Stomach smooth muscle (tissue), 2 donors: ENCODE measurements at regions not wholly inside any gene's neighbourhood (a gene's known extent, or its start where the extent isn't known, plus 50 kb on each side); places are given as distances from the start of the nearest gene placed in this dataset.

ENCODE experiments used
- H3K27ac ChIP-seq: one replicate; pipeline ENCODE4 v1.7.0; 2013; ENCODE audit warnings: mild to moderate bottlenecking, low read length, inconsistent platforms
- H3K27me3 ChIP-seq, 2 donors: one replicate each; pipeline ENCODE4 v1.7.0; 2013; ENCODE audit warnings: low read length in 2 of 2; ENCODE audit not compliant: insufficient read depth in 2 of 2, control insufficient read depth in 1 of 2
- H3K36me3 ChIP-seq, 2 donors: one replicate each; pipeline ENCODE4 v1.7.0; 2013; ENCODE audit warnings: low read length in 2 of 2; ENCODE audit not compliant: control insufficient read depth in 2 of 2, insufficient read depth in 2 of 2
- H3K4me1 ChIP-seq: one replicate; pipeline ENCODE4 v1.7.0; 2013; ENCODE audit warnings: low read length; ENCODE audit not compliant: control insufficient read depth, insufficient read depth
- H3K4me3 ChIP-seq, 2 donors: one replicate each; pipeline ENCODE4 v1.7.0; 2013; ENCODE audit warnings: low read length in 2 of 2
- H3K9ac ChIP-seq, 2 donors: one replicate each; pipeline ENCODE4 v1.7.0; 2013; ENCODE audit warnings: low read length in 2 of 2, mild to moderate bottlenecking in 1 of 2
- H3K9me3 ChIP-seq, 2 donors: one replicate each; pipeline ENCODE4 v1.7.0; 2013; ENCODE audit warnings: low read length in 2 of 2; ENCODE audit not compliant: control insufficient read depth in 2 of 2
- donor health status: healthy.
- donor health status: Pancreatic carcinoma.

DNA sequence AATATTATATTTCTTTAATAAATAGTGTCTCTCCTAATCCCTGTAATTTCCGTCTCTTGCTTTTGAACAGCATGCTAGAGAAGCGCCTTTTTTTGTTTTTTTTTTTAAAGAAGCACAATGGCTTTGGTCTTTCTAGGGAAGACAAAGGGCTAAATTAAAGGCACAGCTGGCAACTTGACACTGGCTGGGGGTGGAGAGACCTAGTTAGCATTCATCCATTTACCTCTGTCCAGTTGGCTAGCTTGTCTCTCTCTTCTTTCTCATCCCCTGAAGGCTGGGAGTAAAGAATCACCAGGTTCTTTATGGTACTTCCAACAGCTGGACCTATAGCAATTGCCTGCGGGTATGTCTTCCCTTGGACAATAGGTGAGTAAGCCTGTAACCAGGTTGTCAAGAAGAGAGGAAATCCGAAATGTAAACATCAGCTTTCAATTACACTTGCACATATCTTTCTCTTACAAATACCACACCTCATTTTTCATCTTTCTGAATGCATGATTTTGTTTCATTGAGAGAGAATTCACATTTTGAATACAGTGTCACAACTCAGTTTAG, 178.4 kb upstream of the GPR101 start:
- Histone ChIP-seq H3K27ac (no peak overlapping the region), H3K9me3 (no peaks in the 10 kb centered on the region), H3K4me1 (no peaks in the 10 kb centered on the region), H3K36me3 (no peaks in the 10 kb centered on the region), H3K4me3 (no peak overlapping the region), H3K9ac (no peak overlapping the region), H3K27me3 (peaks cover 0 to 2% of the 10 kb centered on the region in 2 donors)

DNA sequence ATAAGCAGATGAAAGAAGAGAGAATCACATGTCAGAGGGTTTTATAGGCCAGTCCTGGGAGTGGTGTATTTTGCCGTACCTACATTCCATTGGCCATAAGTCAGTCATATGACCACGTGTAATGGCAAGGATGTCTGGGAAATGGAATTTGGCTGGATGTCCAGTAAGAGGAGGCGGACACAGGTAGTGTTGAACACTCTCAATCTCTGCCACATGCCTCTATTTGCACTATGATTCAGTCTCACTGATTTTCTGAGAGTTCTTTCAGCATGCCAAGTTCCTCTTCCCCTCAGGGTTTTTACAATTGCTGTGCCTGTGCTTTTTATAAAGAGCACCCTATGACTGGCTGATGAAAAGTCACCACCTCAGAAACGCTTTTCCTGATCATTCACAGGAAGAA, 164.2 kb upstream of the GPR101 start:
- Histone ChIP-seq H3K9me3 (no peaks in the 10 kb centered on the region), H3K27me3 (peaks cover 0 to 8% of the 10 kb centered on the region in 2 donors), H3K9ac (no peak overlapping the region), H3K36me3 (no peaks in the 10 kb centered on the region), H3K4me3 (no peak overlapping the region), H3K27ac (no peak overlapping the region), H3K4me1 (no peaks in the 10 kb centered on the region)

DNA sequence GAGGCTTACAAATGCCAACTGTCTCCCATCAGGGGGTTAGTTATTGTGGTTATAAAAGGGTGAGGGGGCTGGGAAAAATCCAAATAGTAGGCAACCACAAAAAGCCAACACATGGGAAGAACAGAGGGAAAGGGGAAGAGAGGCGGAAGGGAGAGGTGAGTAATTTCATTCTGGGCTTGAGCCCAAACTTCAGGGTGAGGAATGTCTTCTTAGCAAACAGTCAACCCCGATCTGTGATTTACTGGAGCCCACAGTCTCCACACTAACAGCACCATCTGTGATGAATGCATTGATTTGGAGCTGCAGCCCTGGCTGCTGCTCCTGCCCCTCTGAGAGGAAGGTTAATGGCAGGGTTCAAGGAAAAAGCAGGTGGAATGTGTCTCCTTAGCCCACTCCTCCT, 162.2 kb upstream of the GPR101 start:
- no peak overlapping the region for H3K9ac ChIP-seq
- H3K4me1 ChIP-seq: no peaks in the 10 kb centered on the region
- no peak overlapping the region for H3K4me3 ChIP-seq
- H3K36me3 ChIP-seq: no peaks in the 10 kb centered on the region
- H3K9me3 ChIP-seq: no peaks in the 10 kb centered on the region
- H3K27me3 ChIP-seq: peaks cover 0 to 6% of the 10 kb centered on the region in 2 donors
- H3K27ac ChIP-seq: no peak overlapping the region

DNA sequence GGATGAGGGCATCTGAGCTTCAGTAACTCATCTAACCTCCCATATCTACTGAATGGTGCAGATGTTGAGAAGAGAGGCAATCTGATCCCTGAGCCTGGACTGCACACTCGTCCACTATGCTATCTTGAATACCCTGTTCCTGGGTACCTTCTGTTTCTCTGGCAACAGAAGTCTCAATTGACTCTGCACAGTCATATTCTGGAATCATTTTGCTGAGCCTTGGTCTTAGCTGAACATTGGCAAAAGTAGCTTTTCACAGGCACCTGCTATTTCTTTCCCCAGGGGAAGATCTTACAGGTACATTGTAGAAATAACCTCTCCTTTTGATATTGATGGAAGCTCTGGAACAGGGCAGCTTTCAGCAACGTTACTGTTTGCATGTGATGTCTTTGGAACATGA, 161.5 kb upstream of the GPR101 start:
- H3K9ac ChIP-seq: no peak overlapping the region
- no peaks in the 10 kb centered on the region for H3K4me1 ChIP-seq
- H3K27ac ChIP-seq: no peak overlapping the region
- H3K27me3 ChIP-seq: peaks cover 0 to 6% of the 10 kb centered on the region in 2 donors
- no peaks in the 10 kb centered on the region for H3K36me3 ChIP-seq
- H3K4me3 ChIP-seq: no peak overlapping the region
- no peaks in the 10 kb centered on the region for H3K9me3 ChIP-seq

DNA sequence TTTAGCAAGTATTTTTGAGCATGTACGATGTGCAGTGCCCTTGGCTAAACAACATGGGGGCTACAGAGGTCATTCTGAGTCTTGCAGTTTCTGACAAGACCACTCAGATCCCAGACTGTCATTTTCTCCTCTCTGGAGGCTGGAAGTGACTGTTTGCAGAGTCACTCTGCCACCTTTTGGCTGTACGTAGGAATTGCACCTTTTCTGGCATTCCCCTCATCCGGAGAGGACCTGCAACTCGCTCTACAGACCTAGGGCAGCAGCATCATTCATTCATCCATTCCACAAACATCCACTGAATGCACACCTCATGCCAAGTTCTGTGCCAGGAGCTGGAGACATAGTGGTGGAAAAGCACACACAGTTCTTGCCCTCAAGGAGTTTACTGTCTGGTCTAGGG, 160.4 kb upstream of the GPR101 start:
- H3K4me1 ChIP-seq: no peaks in the 10 kb centered on the region
- no peak overlapping the region for H3K4me3 ChIP-seq
- H3K36me3 ChIP-seq: no peaks in the 10 kb centered on the region
- H3K27me3 ChIP-seq: peaks cover 0 to 4% of the 10 kb centered on the region in 2 donors
- no peak overlapping the region for H3K9ac ChIP-seq
- no peak overlapping the region for H3K27ac ChIP-seq
- no peaks in the 10 kb centered on the region for H3K9me3 ChIP-seq

DNA sequence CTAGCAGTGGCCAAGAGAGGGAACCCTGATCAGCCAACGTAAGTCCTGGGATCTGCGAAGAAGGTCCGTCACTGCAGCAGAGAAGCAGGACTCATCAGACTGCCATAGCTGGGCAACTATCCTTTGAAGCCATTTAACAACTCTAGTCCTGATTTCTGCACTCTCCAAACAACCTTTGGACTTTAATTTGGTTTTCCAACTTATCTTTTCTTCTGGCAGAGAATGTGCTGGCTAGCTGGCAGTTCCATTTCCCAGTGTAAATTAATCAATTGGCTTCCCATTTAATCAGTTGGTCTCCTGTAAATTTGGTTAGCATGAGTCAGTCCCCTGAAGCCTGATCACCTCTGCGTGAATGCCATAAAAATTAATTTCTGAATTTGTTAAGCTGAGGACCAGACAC, 153.7 kb upstream of the GPR101 start:
- Histone ChIP-seq H3K36me3 (no peaks in the 10 kb centered on the region), H3K27ac (no peak overlapping the region), H3K9ac (no peak overlapping the region), H3K4me1 (no peaks in the 10 kb centered on the region), H3K27me3 (no peaks in the 10 kb centered on the region), H3K9me3 (peaks cover 0 to 2% of the 10 kb centered on the region in 2 donors), H3K4me3 (no peak overlapping the region)

DNA sequence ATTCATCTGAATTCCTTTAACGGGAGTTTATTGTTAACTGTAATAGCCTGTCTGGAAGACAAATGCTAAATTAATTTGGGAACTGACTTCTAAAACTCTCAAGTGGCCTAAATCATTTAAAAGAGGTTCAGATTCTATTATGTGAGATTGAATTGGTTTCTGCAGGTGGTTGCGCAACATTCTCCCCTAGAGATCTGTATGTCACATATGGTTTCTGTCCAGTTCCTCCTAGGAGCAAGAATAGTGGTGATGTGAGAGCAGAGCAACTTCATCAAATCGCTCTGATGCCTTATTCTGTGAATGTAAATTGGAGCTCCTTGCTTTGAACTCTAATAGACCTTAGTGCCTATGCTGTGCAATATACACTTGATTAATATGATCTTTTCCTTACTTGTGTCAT, 144.6 kb upstream of the GPR101 start:
- no peaks in the 10 kb centered on the region for H3K4me1 ChIP-seq
- peaks cover 0 to 2% of the 10 kb centered on the region in 2 donors for H3K27me3 ChIP-seq
- no peak overlapping the region for H3K9ac ChIP-seq
- H3K4me3 ChIP-seq: no peak overlapping the region
- H3K36me3 ChIP-seq: no peaks in the 10 kb centered on the region
- H3K9me3 ChIP-seq: no peaks in the 10 kb centered on the region
- H3K27ac ChIP-seq: no peak overlapping the region

DNA sequence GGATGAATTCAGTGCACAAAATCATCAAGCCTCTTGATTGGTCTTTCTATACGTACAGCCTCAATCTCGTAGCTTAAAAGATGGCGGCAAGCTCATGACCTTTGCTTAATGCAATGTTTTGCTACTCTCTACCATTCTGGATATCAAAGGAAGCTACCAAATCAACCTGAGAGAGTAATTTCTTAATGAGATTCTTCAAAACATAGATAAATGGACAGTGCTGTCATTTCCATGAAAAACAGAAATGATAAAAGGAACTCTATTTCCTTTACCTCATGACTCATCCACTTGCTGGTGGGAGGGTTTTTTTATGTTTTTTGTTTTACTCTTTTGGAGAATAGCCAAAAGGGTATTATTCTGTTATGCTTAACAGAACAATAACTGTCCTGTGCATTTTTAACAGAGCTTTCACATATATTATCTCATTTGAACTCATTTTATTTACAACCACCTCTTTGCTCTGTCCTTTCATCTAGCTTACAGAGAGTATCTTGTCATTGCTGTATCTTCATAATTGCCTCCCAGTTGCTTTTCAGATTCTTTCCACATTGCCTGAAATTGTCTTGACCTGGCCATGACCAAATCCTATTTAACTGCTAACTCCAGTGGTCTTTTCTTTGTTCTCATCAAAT, 138.6 kb upstream of the GPR101 start:
- no peaks in the 10 kb centered on the region for H3K4me1 ChIP-seq
- H3K9ac ChIP-seq: no peak overlapping the region
- H3K36me3 ChIP-seq: no peaks in the 10 kb centered on the region
- H3K9me3 ChIP-seq: no peaks in the 10 kb centered on the region
- no peak overlapping the region for H3K4me3 ChIP-seq
- no peak overlapping the region for H3K27ac ChIP-seq
- H3K27me3 ChIP-seq: peaks cover 0 to 4% of the 10 kb centered on the region in 2 donors

DNA sequence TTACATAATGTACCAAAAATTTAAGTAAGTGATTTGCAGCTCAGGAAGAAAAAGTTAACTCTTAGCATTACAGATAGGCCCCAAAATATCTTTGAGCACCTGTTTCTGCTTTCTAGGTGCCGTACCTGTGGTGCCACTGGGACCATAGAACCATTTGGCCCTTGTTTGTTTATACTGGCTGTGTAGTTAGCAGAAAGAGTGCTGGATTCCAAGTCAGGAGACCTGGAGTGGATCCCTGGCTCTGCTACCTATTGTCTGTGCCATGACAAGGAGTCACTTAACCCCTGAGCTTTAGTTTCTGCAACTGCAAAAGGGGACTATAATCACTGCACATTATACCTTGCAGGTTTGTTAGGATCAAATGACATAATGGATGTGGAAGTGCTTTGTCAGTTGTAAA, 137.8 kb upstream of the GPR101 start:
- Histone ChIP-seq H3K9ac (no peak overlapping the region), H3K4me3 (no peak overlapping the region), H3K36me3 (no peaks in the 10 kb centered on the region), H3K9me3 (no peaks in the 10 kb centered on the region), H3K27me3 (peaks cover 0 to 4% of the 10 kb centered on the region in 2 donors), H3K4me1 (no peaks in the 10 kb centered on the region), H3K27ac (no peak overlapping the region)

DNA sequence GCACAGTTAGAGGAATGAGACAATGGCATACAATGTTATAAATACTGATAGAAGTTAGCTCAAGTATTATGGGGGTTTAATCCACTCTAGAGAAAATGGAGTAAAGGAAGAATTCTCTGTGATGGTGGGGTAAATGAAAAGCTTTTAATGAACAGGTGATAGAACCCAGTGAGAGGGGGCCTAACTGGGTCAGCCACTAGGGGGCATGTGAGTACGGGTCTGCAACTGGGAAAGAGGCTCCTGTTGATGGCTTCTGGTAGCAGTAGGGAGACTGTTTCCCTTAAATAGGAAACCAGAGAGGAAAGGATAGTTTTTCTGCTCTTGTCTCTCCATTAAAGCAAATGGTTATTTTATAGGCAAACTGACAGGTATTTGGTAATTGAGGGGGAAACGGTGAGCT, 132.8 kb upstream of the GPR101 start:
- H3K36me3 ChIP-seq: no peaks in the 10 kb centered on the region
- H3K9me3 ChIP-seq: no peaks in the 10 kb centered on the region
- H3K4me3 ChIP-seq: no peak overlapping the region
- H3K9ac ChIP-seq: no peak overlapping the region
- peaks cover 0 to 6% of the 10 kb centered on the region in 2 donors for H3K27me3 ChIP-seq
- H3K27ac ChIP-seq: no peak overlapping the region
- no peaks in the 10 kb centered on the region for H3K4me1 ChIP-seq

DNA sequence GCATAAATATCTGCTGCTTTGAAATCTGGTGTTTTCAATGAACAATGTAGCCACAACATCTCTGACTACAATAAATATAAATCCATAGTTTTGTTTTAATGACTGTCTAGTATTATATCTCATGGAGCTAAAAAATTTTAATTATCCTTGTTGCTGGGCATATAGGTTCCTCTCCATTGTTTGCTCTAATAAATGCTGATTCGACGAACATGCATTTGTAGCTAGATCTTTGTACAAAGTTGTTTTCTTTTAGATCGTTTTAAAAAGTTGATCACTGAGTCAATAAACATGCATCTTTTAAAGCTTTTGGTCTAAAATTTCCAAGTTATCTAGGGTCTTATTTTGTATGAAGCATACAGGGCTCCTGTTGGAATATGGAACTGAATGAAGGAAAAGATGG, 130.5 kb upstream of the GPR101 start:
- Histone ChIP-seq H3K4me3 (no peak overlapping the region), H3K27me3 (peaks cover 0 to 6% of the 10 kb centered on the region in 2 donors), H3K4me1 (no peaks in the 10 kb centered on the region), H3K9ac (no peak overlapping the region), H3K36me3 (no peaks in the 10 kb centered on the region), H3K9me3 (no peaks in the 10 kb centered on the region), H3K27ac (no peak overlapping the region)
